NCI-H1105 treated with DMSO at 0.1 percent for 48 hours (cell line): ENCODE measurements at regions not wholly inside any gene's neighbourhood (a gene's known extent, or its start where the extent isn't known, plus 50 kb on each side); places are given as distances from the start of the nearest gene placed in this dataset.

Source experiments
- DNase-seq: peaks from one replicate; lab custom pipeline; 2025; lab: John Stamatoyannopoulos, UW

GRCh38 chr11:22491555-22492225 is 133.9 kb downstream of the FANCF start:
- peak; percentile 80 for DNase-seq

GRCh38 chr11:22479971-22480720 is 142.0 kb downstream of the SLC17A6 start:
- DNase-seq, result no peak

- no peak for DNase-seq
Observed at GRCh38 chr11:22479208-22479607, 141.0 kb downstream of the SLC17A6 start.

DNA sequence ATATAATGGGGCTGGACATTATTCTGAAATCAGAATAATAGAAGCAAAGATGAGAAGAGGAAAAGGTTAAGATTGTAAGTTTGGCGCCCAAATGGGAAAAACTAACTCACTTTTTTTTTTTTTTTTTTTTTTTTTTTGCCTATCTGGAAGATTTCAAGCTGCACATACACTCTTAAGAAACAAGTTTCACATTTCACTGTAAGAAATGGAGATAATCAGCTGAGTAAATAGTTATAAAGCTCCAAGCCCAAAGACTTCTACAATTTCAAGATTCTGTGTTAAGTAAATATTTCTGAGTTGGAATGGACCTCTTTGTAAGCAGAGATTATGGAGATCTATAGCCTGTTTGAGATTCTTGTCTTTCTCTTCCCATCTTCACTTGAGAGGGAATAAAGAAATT is 140.0 kb downstream of the SLC17A6 start:
- no peak for DNase-seq

GRCh38 chr11:22477312-22477711 is 139.1 kb downstream of the SLC17A6 start:
- DNase-seq, result no peak

GRCh38 chr11:22476589-22476988 is 138.4 kb downstream of the SLC17A6 start:
- no peak for DNase-seq

DNA sequence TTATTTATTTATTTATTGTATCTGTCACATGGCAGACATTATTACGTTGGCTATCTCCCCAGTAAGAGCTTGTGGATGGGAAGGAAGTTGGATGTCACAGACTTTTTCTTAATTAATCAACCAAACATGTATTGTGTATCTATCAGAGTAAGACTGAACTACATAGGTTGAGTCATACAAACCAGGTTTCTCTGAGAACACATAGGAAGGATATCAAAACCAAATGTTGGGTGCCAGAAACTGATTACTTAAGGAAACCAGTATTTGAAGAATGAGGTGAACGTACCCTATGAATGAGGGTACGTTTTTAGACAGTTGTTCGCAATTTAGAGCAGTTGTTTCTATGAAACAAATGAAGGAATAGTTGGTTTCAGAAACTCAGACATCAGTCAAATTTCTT is 136.4 kb downstream of the SLC17A6 start:
- no peak for DNase-seq

- no peak for DNase-seq
Observed at GRCh38 chr11:22473586-22473985, 135.4 kb downstream of the SLC17A6 start.

DNA sequence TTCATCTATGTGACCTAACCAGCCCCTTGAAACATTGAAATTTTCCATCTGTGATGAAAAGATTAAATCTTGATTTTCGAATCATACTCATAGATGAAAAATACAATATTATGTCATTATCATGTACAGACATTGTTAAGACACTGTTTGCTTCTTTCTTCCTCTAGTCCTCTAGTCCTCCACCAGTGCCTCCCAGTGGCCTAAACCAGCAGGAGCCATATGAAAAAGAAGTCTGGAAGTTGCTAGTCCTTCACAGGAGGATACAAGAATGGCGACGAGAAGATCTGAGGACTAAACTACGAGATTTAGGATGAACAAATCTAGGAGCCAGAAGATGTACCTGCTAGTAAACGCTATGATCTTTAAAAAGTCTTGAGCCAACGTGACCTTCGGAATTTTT is 134.1 kb downstream of the SLC17A6 start:
- no peak for DNase-seq

DNA sequence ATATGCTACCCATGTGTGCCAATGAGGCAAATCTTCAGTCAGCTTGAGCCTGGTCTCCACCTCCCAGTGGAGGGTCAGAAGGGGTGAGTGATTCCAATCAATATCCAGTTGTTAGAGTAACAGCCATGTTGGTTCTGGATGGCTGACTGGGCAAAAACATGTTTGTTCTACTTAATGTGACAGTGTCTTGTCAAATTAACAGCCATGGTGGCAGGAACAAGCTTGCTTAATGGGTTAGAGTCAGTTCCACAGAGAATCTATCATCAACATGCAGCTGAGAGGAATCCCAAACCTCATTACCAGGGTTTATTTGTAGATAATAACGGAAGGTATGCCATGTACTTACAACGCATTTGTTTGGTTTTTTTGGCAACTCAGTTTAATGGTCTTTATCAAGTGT is 133.2 kb downstream of the SLC17A6 start:
- DNase-seq, result peak; percentile 12

DNA sequence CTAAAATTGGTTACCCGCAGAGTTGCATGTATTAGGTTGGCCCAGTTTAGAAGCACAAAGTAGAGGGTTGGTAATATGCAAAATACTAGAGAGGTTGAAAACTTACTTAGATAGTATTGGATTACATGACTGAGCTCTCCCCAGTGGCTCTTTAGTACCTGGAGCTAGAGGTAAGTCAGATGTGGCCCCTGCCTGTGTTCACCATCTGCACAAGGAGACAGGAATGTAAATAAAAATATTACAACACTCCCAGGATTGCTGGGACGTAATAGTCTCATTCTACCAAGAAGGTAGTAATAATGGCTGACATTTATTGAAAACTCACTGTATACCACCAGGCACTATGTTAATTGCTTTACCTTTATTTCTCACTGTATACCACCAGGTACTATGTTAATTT is 129.6 kb downstream of the SLC17A6 start:
- DNase-seq, result no peak

GRCh38 chr11:22467248-22467647 is 129.1 kb downstream of the SLC17A6 start:
- no peak for DNase-seq

- no peak for DNase-seq
Observed at GRCh38 chr11:22466809-22467208, 128.6 kb downstream of the SLC17A6 start.

DNA sequence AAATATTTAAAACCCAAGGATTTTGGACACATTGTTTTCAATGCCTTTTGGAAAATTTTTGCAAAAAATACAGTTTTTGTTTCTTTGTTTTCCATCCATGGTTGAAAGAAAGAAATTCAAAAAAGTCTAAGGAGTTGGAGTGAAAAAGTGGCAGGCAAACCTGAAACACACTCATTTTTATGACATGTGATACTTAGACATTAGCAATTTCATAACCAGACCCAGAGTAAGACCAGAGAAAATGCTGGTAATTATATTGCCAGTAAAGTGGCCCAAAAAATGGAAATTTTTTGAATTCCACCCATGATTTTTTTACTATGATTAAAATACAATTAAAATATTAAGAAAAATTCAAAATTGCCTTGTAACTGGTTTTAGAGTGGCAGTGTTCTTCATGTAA is 128.2 kb downstream of the SLC17A6 start:
- DNase-seq, result no peak

GRCh38 chr11:22465620-22466019 is 127.4 kb downstream of the SLC17A6 start:
- no peak for DNase-seq

- DNase-seq, result no peak
Observed at GRCh38 chr11:22461626-22462025, 123.4 kb downstream of the SLC17A6 start.

- no peak for DNase-seq
Observed at GRCh38 chr11:22460181-22460580, 122.0 kb downstream of the SLC17A6 start.

GRCh38 chr11:22459048-22459447 is 120.9 kb downstream of the SLC17A6 start:
- no peak for DNase-seq

DNA sequence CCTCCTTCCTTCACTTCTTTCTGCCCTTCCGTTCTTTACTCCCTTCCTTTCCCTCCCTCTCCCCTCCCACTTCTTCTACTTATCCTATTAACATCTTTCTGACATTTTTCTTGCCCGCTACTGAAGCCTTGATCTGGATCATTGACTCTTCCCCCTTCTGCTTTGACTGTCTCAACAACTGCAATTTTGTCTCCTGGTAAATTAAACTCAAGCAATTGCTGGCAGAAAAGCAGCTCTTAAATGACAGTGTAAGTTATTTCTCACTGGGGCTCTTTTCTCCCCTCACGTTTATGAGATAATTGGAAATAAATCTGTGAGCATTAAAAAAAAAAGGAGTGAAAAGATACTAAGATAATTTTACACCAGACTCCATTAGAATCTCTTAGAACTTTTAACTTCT is 120.0 kb downstream of the SLC17A6 start:
- no peak for DNase-seq

GRCh38 chr11:22456993-22457762 is 119.0 kb downstream of the SLC17A6 start:
- DNase-seq, result no peak

GRCh38 chr11:22454461-22455090 is 116.4 kb downstream of the SLC17A6 start:
- DNase-seq, result no peak

DNA sequence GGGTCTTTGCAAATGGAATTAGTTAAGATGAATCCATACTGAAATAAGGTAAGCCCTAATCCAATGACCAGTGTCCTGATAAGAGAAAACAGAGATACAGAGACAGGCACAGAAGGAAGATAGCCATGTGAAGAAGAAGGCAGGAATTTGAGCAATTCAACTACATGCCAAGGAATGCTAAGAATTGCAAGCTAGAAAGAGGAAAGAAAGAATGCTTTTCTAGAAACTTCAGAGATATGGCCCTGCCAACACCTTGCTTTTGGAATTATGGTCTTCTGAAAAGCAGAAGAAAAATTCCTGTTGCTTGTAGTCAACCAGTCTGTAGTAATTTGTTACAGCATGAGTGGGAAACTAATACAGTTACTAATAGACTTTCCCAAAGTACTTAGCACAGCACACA is 111.3 kb downstream of the SLC17A6 start:
- DNase-seq, result no peak

GRCh38 chr11:22444076-22444475 is 105.9 kb downstream of the SLC17A6 start:
- DNase-seq, result no peak
